ENCODE measurements at regions not wholly inside any gene's neighbourhood (a gene's known extent, or its start where the extent isn't known, plus 50 kb on each side); places are given as distances from the start of the nearest gene placed in this dataset.

DNA sequence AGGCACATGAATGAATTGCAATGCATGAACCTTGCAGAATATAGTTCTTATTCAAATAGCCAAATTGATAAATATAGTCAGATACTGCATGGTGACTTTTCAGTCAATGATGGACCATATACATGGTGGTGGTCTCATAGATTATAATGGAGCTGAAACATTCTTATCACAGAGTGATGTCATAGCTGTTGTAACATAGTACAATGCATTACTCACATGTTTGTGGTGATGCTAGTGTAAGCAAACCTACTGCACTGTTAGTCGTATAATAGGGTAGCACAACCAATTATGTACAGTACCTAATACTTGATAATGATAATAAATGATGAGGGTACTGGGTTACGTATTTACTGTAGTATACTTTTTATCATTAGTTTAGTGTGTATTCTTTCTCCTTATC is 280.3 kb downstream of the BCAT1 start:
- H3K4me2 ChIP-seq (ENCODE audit: low read length): no peak overlapping the region
- TF ChIP-seq EZH2phosphoT487 (IDR thresholded peaks at IDR 0.05; ENCODE audit: borderline replicate concordance, low read length) (no peak), EZH2 (IDR thresholded peaks at IDR 0.05; ENCODE audit: low read length, unreplicated experiment) (no peak), CTCF (conservative IDR thresholded peaks at IDR 0.05; ENCODE audit: low read depth, low read length) (no peak)
- no peak overlapping the region for H3K4me3 ChIP-seq (ENCODE audit: low read length)
- CTCF ChIA-PET: no interaction called here
- BruUV-seq (replicated peaks): no TSS peak
- intact Hi-C loops (cut with micrococcal nuclease): no loop called here
- H3K9ac ChIP-seq (ENCODE audit: low read length): no peak overlapping the region
- H3K79me2 ChIP-seq (ENCODE audit: low read length): no peaks in the 10 kb centered on the region
- no peaks in the 10 kb centered on the region for H3F3A ChIP-seq (ENCODE audit: low read length, unreplicated experiment)
- no peak overlapping the region for H2AFZ ChIP-seq (ENCODE audit: low read length)
- POLR2A ChIA-PET (ENCODE audit: unreplicated experiment): no interaction called here
- DNase-seq (no peak), ATAC-seq (no peak)
- H3K9me2 ChIP-seq (replicated peaks; ENCODE audit: low read length): no peaks in the 10 kb centered on the region
- H3K4me1 ChIP-seq (ENCODE audit: insufficient read depth, low read length): no peaks in the 10 kb centered on the region
- H3K27me3 ChIP-seq (ENCODE audit: low read length): no peaks in the 10 kb centered on the region
- no peaks in the 10 kb centered on the region for H4K20me1 ChIP-seq (ENCODE audit: low read length)
- H3K27ac ChIP-seq (ENCODE audit: low read length): no peak overlapping the region
- no peaks in the 10 kb centered on the region for H3K36me3 ChIP-seq (ENCODE audit: low read depth, low read length)
- no peaks in the 10 kb centered on the region for H3K9me3 ChIP-seq (ENCODE audit: low read length)

- no peak for DNase-seq
- H3K9me2 ChIP-seq (replicated peaks; ENCODE audit: low read length): no peaks in the 10 kb centered on the region
- H4K20me1 ChIP-seq (ENCODE audit: low read length): no peaks in the 10 kb centered on the region
- H2AFZ ChIP-seq (ENCODE audit: low read length): no peak overlapping the region
- no peak for TF ChIP-seq EZH2 (IDR thresholded peaks at IDR 0.05; ENCODE audit: low read length, unreplicated experiment)
- TF ChIP-seq EZH2phosphoT487 (IDR thresholded peaks at IDR 0.05; ENCODE audit: borderline replicate concordance, low read length): no peak
- TF ChIP-seq CTCF (conservative IDR thresholded peaks at IDR 0.05; ENCODE audit: low read depth, low read length): no peak
- H3K4me2 ChIP-seq (ENCODE audit: low read length): no peak overlapping the region
- H3F3A ChIP-seq (ENCODE audit: low read length, unreplicated experiment): no peaks in the 10 kb centered on the region
- no peaks in the 10 kb centered on the region for H3K36me3 ChIP-seq (ENCODE audit: low read depth, low read length)
- H3K79me2 ChIP-seq (ENCODE audit: low read length): no peaks in the 10 kb centered on the region
- intact Hi-C loops (cut with micrococcal nuclease): no loop called here
- ChIA-PET CTCF (no interaction called here), POLR2A (ENCODE audit: unreplicated experiment) (no interaction called here)
- no peak overlapping the region for H3K27ac ChIP-seq (ENCODE audit: low read length)
- BruUV-seq (replicated peaks): no TSS peak
- H3K4me1 ChIP-seq (ENCODE audit: insufficient read depth, low read length): no peaks in the 10 kb centered on the region
- H3K27me3 ChIP-seq (ENCODE audit: low read length): no peaks in the 10 kb centered on the region
- H3K9me3 ChIP-seq (ENCODE audit: low read length): no peaks in the 10 kb centered on the region
- no peak for ATAC-seq
- no peak overlapping the region for H3K4me3 ChIP-seq (ENCODE audit: low read length)
- H3K9ac ChIP-seq (ENCODE audit: low read length): no peak overlapping the region
Measured at GRCh38 chr12:24664161-24664880, 284.6 kb downstream of the BCAT1 start.

DNA sequence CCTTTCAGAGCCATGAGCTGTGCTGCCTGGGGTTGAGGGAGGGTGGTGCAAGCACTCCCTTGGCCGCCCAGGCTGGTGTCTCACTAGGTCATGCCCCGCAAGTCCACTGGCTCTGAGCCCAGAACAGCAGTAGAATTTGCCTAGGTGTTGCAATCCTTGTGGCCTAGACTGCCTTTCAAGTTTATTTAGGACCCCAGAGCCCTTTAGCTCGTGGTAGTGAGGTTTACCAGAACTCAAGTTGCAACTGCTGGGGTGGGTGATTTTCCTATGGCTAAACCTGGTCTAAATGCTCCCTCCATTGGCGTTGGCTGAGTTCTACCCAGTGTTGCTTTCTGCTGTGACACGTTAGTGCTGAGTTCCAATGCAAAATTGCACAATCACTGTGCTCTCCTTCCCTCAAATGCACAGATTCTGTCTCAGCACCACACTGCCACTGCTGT is 287.2 kb downstream of the BCAT1 start:
- Histone ChIP-seq H3K9me3 (ENCODE audit: low read length) (no peaks in the 10 kb centered on the region), H3K9me2 (replicated peaks; ENCODE audit: low read length) (no peaks in the 10 kb centered on the region), H4K20me1 (ENCODE audit: low read length) (no peaks in the 10 kb centered on the region), H3K9ac (ENCODE audit: low read length) (no peak overlapping the region), H3F3A (ENCODE audit: low read length, unreplicated experiment) (no peaks in the 10 kb centered on the region), H2AFZ (ENCODE audit: low read length) (no peak overlapping the region), H3K4me1 (ENCODE audit: insufficient read depth, low read length) (no peaks in the 10 kb centered on the region), H3K4me3 (ENCODE audit: low read length) (no peak overlapping the region), H3K27me3 (ENCODE audit: low read length) (no peaks in the 10 kb centered on the region), H3K4me2 (ENCODE audit: low read length) (no peak overlapping the region), H3K79me2 (ENCODE audit: low read length) (no peaks in the 10 kb centered on the region), H3K36me3 (ENCODE audit: low read depth, low read length) (no peaks in the 10 kb centered on the region), H3K27ac (ENCODE audit: low read length) (no peak overlapping the region)
- ATAC-seq (no peak), DNase-seq (no peak)
- POLR2A ChIA-PET (ENCODE audit: unreplicated experiment): no interaction called here
- CTCF ChIA-PET: no interaction called here
- intact Hi-C loops (cut with micrococcal nuclease): no loop called here
- BruUV-seq (replicated peaks): no TSS peak
- TF ChIP-seq EZH2phosphoT487 (IDR thresholded peaks at IDR 0.05; ENCODE audit: borderline replicate concordance, low read length): no peak

All from PC-3 (cell line).